Inflammatory macrophage (primary cell): ENCODE measurements at regions not wholly inside any gene's neighbourhood (a gene's known extent, or its start where the extent isn't known, plus 50 kb on each side); places are given as distances from the start of the nearest gene placed in this dataset.

Source experiments
- DNase-seq, 2 donors: peaks; one replicate each; pipeline ENCODE4 v3.0.0-alpha.2; 2020 to 2022

GRCh38 chr13:21757763-21758162, 86.9 kb downstream of the FGF9 start:
- no peak for DNase-seq

DNA sequence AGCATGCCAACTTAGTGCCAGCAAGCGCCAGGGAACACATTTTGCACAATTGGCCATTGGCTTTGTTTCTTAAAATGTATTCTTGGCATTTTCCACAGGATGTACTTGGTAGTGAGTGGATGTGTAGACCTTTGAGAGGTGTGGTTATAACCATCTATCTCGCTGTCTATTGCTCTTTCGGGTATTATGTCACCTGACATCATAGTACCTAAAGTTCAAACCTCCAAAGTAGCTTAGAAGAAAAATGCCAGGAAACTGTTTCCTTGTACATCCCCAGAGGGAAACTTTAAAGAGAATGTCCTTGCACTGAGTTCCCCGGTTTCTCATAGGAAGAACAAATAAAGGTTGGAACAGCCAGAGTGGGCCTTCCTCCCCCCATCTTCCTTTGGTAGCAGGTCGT, 87.6 kb downstream of the FGF9 start:
- no peak for DNase-seq

DNA sequence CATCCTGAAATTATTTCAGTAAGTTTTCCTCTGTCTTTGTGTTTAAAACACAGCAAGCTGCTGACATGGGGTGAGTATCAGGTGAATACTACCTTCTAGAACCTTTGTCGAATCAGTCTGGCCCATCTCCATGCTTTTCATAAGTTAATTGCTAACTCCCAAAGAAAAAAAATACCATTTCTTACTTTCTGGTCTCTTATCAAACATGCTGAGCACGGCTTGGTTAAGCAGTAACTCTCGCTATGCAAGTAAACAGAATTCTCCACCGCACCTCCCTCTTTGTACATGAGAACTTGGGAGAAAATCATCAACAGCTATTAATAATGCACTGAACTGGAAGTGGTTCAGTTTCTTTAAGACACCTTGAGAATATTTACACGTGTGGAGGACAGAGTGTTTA, 88.6 kb downstream of the FGF9 start:
- no peak for DNase-seq

GRCh38 chr13:21759911-21760310, 89.0 kb downstream of the FGF9 start:
- no peak for DNase-seq

DNA sequence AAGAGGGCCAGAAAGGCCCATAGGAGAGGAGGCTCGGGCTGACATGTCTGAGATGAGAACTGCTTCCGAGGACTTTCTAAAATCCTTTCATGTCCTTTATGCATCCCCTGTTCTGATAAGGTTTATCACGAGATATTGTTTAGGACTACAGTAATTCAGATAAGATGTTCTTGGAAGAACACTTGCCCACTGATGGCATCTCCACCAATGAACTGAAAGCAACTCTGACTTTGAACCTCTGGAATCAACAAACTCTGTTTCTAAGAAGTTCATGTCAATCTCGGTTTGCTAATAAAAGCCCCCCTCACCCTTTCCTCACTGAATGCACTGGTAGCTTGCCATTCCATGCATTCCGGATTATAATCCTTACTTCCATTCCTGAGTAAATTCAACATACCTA, 90.9 kb downstream of the FGF9 start:
- DNase-seq = no peak

DNA sequence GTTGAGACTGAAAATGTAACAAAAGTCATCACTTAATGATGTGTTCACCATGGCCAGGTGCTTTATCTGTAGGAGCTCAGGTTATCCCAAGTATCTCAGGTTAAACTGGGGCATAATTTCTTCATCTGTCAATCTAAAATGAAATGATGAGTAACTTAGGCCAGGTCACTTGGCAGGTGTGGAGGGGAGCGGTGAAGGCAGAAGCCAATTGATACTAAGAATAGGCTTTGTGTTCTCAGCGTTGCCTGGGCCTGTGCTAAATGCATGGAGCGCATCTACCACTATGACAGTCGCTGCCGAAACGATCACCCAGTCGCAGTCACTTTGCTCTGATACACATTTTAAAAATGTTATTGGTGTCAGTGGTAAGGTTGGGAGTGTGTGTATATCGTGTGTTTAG, 91.6 kb downstream of the FGF9 start:
- DNase-seq = no peak

- no peak for DNase-seq
Observed at GRCh38 chr13:21767032-21767431, 96.2 kb downstream of the FGF9 start.

GRCh38 chr13:21771075-21771474, 100.2 kb downstream of the FGF9 start:
- no peak for DNase-seq

DNA sequence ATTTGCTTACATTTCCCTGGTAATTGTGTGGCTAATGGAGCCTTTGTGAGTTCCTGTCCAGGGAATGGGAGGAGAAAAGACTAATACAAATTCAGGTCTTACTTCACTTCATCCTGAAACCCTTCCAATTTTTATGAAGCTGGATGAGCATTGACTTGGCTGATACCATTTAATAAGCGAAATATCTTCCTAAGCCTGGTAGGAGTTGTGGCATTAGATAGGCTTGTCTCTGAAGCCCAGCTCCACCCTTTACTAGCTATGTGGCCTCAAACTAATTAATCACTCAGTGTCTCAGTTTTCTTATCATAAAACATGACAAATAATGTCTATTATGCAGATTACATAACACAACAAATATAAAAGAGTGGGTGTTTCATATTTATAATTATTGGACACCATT, 106.3 kb downstream of the FGF9 start:
- DNase-seq = no peak

DNA sequence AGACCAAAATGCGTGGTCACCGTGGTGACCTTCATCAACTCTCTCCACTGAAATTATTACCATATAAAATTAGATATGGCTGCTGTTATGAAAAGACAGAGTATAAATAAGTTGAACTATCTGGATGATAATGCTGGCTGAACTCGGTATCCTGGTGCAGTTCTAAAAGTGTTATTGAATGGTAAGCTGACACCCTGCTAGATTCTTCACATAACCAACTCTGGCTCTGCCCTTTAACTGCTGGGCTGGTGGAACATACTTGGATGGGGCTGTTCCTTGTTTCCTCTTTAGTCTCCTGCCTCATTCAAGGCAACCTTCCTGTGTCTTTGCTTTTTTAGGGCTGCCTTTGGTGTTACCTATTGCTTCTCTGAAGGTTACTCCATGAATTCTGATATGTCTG, 106.9 kb downstream of the FGF9 start:
- DNase-seq = no peak

GRCh38 chr13:21782736-21783135, 111.9 kb downstream of the FGF9 start:
- DNase-seq = no peak

- no peak for DNase-seq
Observed at GRCh38 chr13:21785990-21786389, 115.1 kb downstream of the FGF9 start.

GRCh38 chr13:21796066-21796465, 125.2 kb downstream of the FGF9 start:
- DNase-seq = no peak

DNA sequence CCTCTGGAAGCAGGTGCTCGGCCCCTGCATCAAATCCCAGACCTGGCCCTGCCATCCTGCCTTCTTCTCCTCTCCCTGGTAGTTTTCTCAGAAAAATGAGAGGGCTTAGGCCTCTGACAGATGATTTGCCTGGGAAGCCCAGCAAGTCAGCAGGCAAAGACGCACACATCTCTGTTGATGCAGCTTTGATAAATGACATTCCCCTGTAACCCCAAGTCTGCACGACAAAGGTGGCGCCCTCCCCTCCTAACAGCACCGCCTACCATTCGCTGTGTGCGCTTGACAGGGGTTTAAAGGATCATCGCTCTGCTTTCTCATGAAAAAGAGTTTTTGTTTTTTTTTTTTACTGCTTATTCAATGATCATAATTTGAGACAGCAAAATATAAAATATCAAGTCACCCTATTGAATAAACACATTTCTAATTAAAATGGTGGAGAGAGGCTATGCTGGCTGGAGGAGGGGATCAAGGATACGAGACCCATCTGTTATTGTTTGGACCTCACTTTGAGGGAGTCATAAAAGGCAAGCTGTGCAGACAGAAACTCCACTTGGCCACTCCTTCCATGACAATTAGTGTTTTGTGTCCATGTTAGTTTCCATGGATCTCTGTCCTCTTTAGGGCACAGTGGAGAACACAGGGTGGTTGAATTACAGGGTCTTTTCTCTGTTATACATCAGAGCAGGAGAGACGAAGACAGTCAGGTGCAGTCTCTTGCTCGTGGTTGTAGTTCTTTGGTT, 126.1 kb downstream of the FGF9 start:
- DNase-seq = no peak

DNA sequence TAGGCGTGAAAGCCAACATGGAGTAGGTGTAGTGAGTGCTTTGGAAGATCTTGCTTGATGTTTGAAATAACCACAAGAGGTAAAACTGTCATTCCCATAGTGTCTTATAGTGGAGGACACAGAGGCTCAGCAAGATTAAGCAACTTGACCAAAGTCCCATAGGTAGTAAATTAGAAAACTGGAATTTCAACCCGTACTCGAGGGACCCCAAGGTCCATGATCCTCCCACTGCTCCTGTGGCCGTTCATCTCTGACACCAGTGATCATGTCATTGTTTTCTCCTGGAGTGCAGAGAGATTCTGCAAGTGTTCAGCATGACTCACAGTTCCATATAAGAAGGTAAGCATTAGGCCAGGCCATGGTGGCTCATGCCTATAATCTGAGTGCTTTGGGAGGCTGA, 126.9 kb downstream of the FGF9 start:
- no peak for DNase-seq

DNA sequence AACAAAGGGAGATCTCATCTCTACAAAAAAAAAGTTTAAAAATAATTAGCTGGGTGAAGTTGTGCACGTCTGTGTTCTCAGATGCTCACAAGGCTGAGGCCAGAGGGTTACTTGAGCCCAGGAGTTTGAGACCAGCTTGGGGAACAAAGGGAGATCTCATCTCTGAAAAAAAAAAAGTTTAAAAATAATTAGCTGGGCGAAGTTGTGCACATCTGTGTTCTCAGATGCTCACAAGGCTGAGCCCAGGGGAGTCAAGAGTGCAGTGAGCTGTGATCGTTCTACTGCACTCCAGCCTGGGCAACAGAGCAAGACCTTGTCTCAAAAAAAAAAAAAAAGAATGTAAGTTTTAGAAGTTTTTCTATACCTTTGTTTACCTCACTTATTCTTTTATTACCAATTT, 127.3 kb downstream of the FGF9 start:
- DNase-seq = no peak

DNA sequence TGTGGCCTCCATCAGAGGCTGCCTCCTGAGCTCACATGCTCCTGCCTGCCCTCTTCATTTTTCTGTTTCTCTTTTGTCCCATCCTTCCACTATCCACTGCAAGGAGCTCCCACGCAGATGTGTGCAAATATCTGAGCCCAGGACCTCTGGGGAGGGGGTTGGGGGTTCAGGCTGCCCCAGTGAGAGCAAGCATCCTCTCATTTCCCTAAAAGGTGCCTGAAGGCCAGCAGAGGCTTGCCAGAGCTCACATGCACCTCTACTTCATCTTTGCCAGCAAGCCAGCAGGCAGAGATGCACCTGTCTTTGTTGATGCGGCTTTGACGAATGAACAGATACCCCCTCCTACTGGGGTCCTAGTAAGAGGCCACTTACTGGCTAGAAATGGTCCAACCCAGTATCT, 128.8 kb downstream of the FGF9 start:
- DNase-seq = no peak

DNA sequence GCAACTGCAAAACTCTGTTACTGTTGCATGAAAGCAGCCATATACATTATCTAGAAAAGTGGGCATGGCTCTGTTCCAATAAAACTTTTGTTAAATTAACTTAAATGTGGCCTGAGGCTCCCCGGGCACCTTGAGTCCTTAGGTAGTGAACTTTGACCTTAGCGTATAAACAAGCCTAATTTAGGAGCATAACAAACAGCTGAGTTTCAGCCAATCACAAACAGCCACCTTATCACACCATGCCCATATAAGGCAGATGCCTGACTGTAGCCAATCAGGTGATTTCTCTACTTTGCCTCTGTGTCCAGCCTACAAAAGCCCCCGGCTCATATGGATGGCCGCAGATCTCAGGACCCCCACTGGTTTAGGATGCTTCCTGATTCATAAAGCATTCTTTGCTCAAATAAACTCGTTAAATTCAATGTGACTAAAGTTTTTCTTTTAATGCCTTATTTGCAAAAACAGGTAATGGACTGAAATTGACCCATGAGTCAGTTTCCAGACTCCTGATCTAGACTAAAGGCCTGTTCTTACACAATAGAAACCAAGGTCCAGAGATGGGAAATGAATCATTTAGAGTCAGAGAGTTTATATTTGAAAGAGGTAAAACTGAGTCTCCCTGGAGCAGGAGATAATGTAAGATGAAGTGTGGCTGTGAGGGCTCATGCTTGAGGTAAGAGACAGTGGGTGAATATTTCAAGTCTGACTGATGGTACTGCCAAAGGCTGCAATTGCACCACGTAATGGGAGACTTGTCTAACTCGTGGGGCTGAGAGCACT, 130.2 kb downstream of the FGF9 start:
- no peak for DNase-seq

GRCh38 chr13:21805733-21806132, 134.9 kb downstream of the FGF9 start:
- DNase-seq = no peak

- DNase-seq = no peak
Observed at GRCh38 chr13:21812192-21812626, 141.3 kb downstream of the FGF9 start.

DNA sequence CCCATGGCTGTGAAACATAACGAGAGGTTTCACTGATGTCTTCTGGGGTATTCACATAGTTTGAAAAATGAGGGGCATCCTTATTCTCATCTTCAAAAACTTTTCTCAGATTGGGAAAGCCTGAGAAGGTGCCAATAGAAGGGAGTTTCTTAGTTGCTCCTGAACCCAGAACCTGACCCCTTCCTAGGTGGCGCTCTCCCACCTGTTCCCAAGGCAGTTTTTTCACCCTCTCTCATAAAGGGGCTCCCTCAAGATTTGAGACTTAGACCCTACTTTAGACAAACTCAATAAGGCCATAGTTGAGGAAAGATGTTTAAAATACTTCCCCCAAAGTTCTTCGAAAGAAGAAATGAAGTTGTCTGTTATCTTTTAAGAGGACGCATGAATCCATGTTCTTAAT, 142.2 kb downstream of the FGF9 start:
- no peak for DNase-seq

- DNase-seq = no peak
Observed at GRCh38 chr13:21813844-21814243, 143.0 kb downstream of the FGF9 start.

- no peak for DNase-seq
Observed at GRCh38 chr13:21814604-21815003, 143.7 kb downstream of the FGF9 start.

GRCh38 chr13:21817878-21818277, 147.0 kb downstream of the FGF9 start:
- DNase-seq = no peak
